ENCODE measurements at regions not wholly inside any gene's neighbourhood (a gene's known extent, or its start where the extent isn't known, plus 50 kb on each side); places are given as distances from the start of the nearest gene placed in this dataset.
"Not testable (repeated sequence)": the region's sequence is repeated elsewhere in the genome, so short reads cannot be mapped to it uniquely, and the experiment has no call there.

DNA sequence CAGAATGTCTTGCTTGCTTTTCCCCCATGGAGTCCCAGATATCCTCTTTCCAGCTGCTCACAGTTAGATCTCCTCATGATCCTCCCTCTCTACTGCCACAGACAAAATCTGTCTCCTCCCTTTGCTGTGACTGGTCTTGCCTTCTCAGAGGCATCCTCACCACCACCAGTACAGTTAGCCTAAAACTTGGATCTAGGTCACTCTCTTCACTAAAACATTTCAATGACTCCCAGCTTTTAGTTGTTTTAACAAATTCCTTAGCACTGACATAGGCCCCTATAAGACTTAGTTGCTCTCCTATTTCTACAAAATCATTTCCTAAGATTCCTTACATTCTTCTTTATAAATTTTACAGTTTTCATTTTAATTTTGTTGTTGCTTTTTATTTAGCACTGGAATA is 734.2 kb upstream of the CHAC2 start:
- Mint-ChIP-seq H3K27me3 (ENCODE audit: insufficient read depth) (no peaks in the 10 kb centered on the region), H3K9me3 (no peaks in the 10 kb centered on the region), H3K4me1 (ENCODE audit: low read depth) (peaks cover 63% of the 10 kb centered on the region), H3K4me3 (peak overlapping the region; percentile 62; the same call in 1 of the 2 replicates), H3K27ac (peak overlapping the region; percentile 88), H3K36me3 (ENCODE audit: low read depth) (no peaks in the 10 kb centered on the region)
- no peak for TF ChIP-seq CTCF (IDR thresholded peaks at IDR 0.05)
- peak; percentile 81 for DNase-seq

DNA sequence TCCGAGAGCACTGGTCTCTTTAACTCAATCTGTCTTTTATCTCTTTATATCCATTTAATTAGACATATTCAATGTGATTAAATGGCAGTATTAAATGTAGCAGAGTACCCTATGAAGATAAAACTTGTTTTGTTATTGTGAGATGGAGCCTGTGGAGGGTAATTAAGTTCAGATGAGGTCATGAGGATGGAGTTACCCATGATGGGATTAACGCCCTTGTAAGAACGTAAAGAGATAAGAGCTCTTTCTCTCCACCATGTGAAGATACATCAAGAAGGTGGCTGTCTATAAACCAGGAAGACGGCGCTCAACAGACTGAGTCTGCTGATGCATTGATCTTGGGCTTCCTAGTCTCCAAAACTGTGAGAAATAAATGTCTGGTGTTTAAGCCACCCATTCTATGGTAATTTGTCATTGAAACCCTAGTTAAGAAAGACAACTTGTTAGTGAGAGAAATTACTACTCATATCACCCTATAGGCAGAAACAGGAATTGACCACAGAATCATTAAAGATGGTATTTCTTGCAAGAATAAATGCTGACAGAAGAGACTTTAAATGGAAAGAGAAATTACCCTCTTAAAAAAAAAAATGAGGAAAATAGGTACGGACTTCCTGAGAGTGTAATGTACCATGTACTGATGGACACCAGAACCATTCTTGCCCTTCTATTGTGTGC is 738.7 kb upstream of the CHAC2 start:
- Mint-ChIP-seq H3K27me3 (ENCODE audit: insufficient read depth) (no peaks in the 10 kb centered on the region), H3K4me1 (ENCODE audit: low read depth) (peaks cover 63% of the 10 kb centered on the region), H3K4me3 (peak overlapping the region; percentile 44; the same call in 1 of the 2 replicates), H3K27ac (peak overlapping the region; percentile 47), H3K9me3 (no peaks in the 10 kb centered on the region), H3K36me3 (ENCODE audit: low read depth) (no peaks in the 10 kb centered on the region)
- peak; percentile 52 for TF ChIP-seq CTCF (IDR thresholded peaks at IDR 0.05)
- DNase-seq, result no peak

DNA sequence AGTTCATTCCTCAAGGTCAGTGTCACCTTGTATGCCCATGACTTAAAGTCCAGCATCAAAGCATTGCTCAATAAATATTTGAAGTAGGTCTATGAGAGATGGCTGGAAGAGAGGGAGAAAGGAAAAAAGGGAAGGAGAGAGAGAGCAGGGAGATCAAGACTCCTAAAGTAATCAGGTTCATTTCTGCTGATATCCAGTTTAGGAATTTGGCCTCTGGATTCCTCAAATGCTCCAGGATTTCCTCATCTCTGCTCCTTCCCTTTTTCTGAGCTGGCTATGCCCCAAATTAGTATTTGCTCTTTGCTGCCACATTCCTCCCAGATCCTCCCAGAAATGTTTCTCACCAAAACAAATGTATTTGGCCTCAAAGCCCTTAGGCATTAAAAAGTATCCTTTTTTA is 739.4 kb upstream of the CHAC2 start:
- H3K4me1 Mint-ChIP-seq (ENCODE audit: low read depth), result peaks cover 63% of the 10 kb centered on the region
- DNase-seq, result peak; percentile 75
- H3K36me3 Mint-ChIP-seq (ENCODE audit: low read depth), result no peaks in the 10 kb centered on the region
- H3K9me3 Mint-ChIP-seq, result no peaks in the 10 kb centered on the region
- no peaks in the 10 kb centered on the region for H3K27me3 Mint-ChIP-seq (ENCODE audit: insufficient read depth)
- H3K27ac Mint-ChIP-seq, result peak overlapping the region; percentile 47
- H3K4me3 Mint-ChIP-seq, result peak overlapping the region; percentile 44
- TF ChIP-seq CTCF (IDR thresholded peaks at IDR 0.05), result no peak

DNA sequence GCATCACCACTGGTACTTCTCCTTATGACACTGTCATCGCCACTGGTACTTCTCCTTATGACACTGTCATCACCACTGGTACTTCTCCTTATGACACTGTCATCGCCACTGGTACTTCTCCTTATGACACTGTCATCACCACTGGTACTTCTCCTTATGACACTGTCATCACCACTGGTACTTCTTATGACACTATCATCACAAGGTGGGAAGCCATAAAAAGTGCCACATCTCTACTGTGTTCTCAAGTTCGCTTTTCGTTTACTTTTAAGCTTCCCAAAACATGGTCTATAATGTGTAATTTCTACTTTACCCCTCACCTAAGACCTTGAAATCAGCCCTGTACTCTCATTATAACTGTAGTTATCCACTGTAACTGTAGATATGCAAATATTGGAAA is 745.4 kb upstream of the CHAC2 start:
- not testable (repeated sequence) for H3K27me3 Mint-ChIP-seq (ENCODE audit: insufficient read depth); H3K4me3 Mint-ChIP-seq; H3K36me3 Mint-ChIP-seq (ENCODE audit: low read depth); DNase-seq; H3K9me3 Mint-ChIP-seq; H3K27ac Mint-ChIP-seq
- H3K4me1 Mint-ChIP-seq (ENCODE audit: low read depth), result peaks cover 41% of the 10 kb centered on the region

DNA sequence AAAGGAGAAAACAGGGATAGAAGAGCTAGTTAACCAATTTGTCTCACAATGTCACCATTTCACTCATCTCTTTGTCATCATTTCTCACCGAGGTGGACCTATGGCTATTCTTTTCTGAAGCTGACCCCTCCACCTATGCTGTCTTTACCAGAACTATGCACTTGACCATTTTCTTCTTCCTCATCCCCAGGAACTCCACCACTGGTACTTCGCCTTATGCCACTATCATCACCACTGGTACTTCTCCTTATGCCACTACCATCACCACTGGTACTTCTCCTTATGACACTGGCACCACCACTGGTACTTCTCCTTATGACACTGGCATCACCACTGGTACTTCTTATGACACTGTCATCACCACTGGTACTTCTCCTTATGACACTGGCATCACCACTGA is 745.8 kb upstream of the CHAC2 start:
- no peaks in the 10 kb centered on the region for H3K36me3 Mint-ChIP-seq (ENCODE audit: low read depth)
- H3K9me3 Mint-ChIP-seq, result no peaks in the 10 kb centered on the region
- DNase-seq, result no peak
- no peak overlapping the region for H3K4me3 Mint-ChIP-seq
- H3K4me1 Mint-ChIP-seq (ENCODE audit: low read depth), result peaks cover 37% of the 10 kb centered on the region
- no peak for TF ChIP-seq CTCF (IDR thresholded peaks at IDR 0.05)
- H3K27ac Mint-ChIP-seq, result no peak overlapping the region
- H3K27me3 Mint-ChIP-seq (ENCODE audit: insufficient read depth), result peaks cover 1% of the 10 kb centered on the region; the same call in 1 of the 2 replicates

GRCh38 chr2:53021292-53021691 is 746.3 kb upstream of the CHAC2 start:
- no peaks in the 10 kb centered on the region for H3K9me3 Mint-ChIP-seq
- no peaks in the 10 kb centered on the region for H3K36me3 Mint-ChIP-seq (ENCODE audit: low read depth)
- DNase-seq, result peak; percentile 51
- no peak for TF ChIP-seq CTCF (IDR thresholded peaks at IDR 0.05)
- peaks cover 32% of the 10 kb centered on the region for H3K4me1 Mint-ChIP-seq (ENCODE audit: low read depth)
- H3K27ac Mint-ChIP-seq, result no peak overlapping the region
- H3K4me3 Mint-ChIP-seq, result no peak overlapping the region
- H3K27me3 Mint-ChIP-seq (ENCODE audit: insufficient read depth), result peaks cover 1% of the 10 kb centered on the region; the same call in 1 of the 2 replicates

All from HFFc6 (cell line).